GM12878 (cell line): ENCODE measurements at regions not wholly inside any gene's neighbourhood (a gene's known extent, or its start where the extent isn't known, plus 50 kb on each side); places are given as distances from the start of the nearest gene placed in this dataset.

ENCODE experiments used
- CREB1 ChIP-seq: IDR thresholded peaks from 2 replicates; pipeline ENCODE4 v1.6.1; 2012; ENCODE audit warnings: low read depth, mild to moderate bottlenecking, inconsistent platforms
- DPF2 ChIP-seq: fragments of 450-650 bp; IDR thresholded peaks from 2 replicates; pipeline ENCODE4 v1.6.1; 2017; ENCODE audit warnings: mild to moderate bottlenecking
- EGR1 ChIP-seq, 2 experiments: IDR thresholded peaks; 1 replicate in 1 of 2; 2 replicates in 1 of 2; pipeline ENCODE4 v1.6.1; 2011 to 2012; ENCODE audit warnings: low read depth in 2 of 2, low read length in 2 of 2, borderline replicate concordance in 1 of 2, mild to moderate bottlenecking in 1 of 2, moderate library complexity in 1 of 2
- EZH2 ChIP-seq: IDR thresholded peaks from 2 replicates; pipeline ENCODE4 v1.6.1; 2012; ENCODE audit warnings: low read depth, mild to moderate bottlenecking, control low read depth, inconsistent platforms, low read length, borderline replicate concordance; ENCODE audit not compliant: control insufficient read depth
- JUND ChIP-seq: IDR thresholded peaks from 2 replicates; pipeline ENCODE4 v1.6.1; 2012; ENCODE audit warnings: low read depth, mild to moderate bottlenecking, low read length, improper control_type of control experiment, moderate library complexity
- KDM1A ChIP-seq: fragments of 200-600 bp; sonication (generic); IDR thresholded peaks from 2 replicates; pipeline ENCODE4 v1.6.1; 2016; ENCODE audit warnings: borderline replicate concordance
- MYC ChIP-seq: IDR thresholded peaks from 2 replicates; pipeline ENCODE4 v1.6.1; 2011; ENCODE audit warnings: mild to moderate bottlenecking, low read length, moderate library complexity, inconsistent platforms; ENCODE audit not compliant: insufficient read depth, insufficient replicate concordance, insufficient read length, severe bottlenecking
- NR2C2 ChIP-seq: IDR thresholded peaks from 2 replicates; pipeline ENCODE4 v1.6.1; 2011; ENCODE audit warnings: borderline replicate concordance, low read depth; ENCODE audit not compliant: control insufficient read depth, insufficient read length
- POLR2A ChIP-seq: IDR thresholded peaks from 2 replicates; pipeline ENCODE4 v1.6.1; 2011; ENCODE audit warnings: low read depth, mild to moderate bottlenecking, low read length
- POLR2AphosphoS5 ChIP-seq: IDR thresholded peaks from 2 replicates; pipeline ENCODE4 v1.6.1; 2011; ENCODE audit warnings: mild to moderate bottlenecking, low read length, inconsistent platforms
- ZNF274 ChIP-seq: IDR thresholded peaks from one replicate; pipeline ENCODE4 v1.8.0; 2011; ENCODE audit not compliant: insufficient read length, insufficient read depth
- TF ChIP-seq, protein P1 (sequence below), 3 experiments: IDR thresholded peaks in 2 of 3; conservative IDR thresholded peaks in 1 of 3; 2 replicates each; pipeline ENCODE4 v1.5.1; 2011; ENCODE audit warnings: low read depth in 3 of 3, low read length in 3 of 3, mild to moderate bottlenecking in 3 of 3, control low read depth in 2 of 3, moderate library complexity in 2 of 3, inconsistent platforms in 1 of 3, mixed read lengths in 1 of 3; ENCODE audit not compliant: control insufficient read depth in 2 of 3, insufficient read depth in 1 of 3; ENCODE audit errors: extremely low read depth in 1 of 3
- TF ChIP-seq, protein P2 (sequence below): IDR thresholded peaks from 2 replicates; pipeline ENCODE4 v1.6.1; 2012; ENCODE audit warnings: low read depth, low read length, improper control_type of control experiment

DNA sequence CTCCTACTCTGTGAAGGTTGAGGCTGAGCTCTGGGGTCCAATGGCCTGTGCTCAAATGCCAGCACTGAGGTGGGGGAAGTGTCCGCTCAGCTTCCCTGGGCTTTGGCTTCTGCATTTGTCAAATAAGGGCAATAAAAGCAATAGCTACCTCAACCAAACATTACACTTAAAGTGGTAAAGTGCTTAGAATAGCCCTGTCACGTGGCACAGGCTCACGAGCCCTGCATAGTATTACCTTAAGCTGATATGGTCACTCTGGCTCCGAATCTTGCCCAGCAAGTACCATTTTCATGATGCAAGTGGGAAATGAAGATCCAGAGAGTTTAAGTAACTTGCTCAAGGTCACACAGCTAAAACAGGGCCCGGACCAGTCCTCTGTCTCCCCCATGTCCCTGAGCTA lies 451.1 kb upstream of the ZMIZ1 start:
- TF ChIP-seq, protein P1, sequence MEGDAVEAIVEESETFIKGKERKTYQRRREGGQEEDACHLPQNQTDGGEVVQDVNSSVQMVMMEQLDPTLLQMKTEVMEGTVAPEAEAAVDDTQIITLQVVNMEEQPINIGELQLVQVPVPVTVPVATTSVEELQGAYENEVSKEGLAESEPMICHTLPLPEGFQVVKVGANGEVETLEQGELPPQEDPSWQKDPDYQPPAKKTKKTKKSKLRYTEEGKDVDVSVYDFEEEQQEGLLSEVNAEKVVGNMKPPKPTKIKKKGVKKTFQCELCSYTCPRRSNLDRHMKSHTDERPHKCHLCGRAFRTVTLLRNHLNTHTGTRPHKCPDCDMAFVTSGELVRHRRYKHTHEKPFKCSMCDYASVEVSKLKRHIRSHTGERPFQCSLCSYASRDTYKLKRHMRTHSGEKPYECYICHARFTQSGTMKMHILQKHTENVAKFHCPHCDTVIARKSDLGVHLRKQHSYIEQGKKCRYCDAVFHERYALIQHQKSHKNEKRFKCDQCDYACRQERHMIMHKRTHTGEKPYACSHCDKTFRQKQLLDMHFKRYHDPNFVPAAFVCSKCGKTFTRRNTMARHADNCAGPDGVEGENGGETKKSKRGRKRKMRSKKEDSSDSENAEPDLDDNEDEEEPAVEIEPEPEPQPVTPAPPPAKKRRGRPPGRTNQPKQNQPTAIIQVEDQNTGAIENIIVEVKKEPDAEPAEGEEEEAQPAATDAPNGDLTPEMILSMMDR (IDR thresholded peaks at IDR 0.05 in 2 of 3, conservative IDR thresholded peaks at IDR 0.05 in 1 of 3; ENCODE audit: control insufficient read depth in 2 of 3, extremely low read depth in 1 of 3, insufficient read depth in 1 of 3, low read depth in 3 of 3, low read length in 3 of 3), result no peak
- TF ChIP-seq KDM1A (no peak), ZNF274 (no peak), DPF2 (no peak), NR2C2 (no peak), JUND (no peak), EGR1 (IDR thresholded peaks at IDR 0.05; ENCODE audit: borderline replicate concordance in 1 of 2, low read depth in 2 of 2, low read length in 2 of 2) (no peak), POLR2A (no peak), CREB1 (no peak), MYC (no peak), POLR2AphosphoS5 (no peak), EZH2 (no peak)
- TF ChIP-seq, protein P2, sequence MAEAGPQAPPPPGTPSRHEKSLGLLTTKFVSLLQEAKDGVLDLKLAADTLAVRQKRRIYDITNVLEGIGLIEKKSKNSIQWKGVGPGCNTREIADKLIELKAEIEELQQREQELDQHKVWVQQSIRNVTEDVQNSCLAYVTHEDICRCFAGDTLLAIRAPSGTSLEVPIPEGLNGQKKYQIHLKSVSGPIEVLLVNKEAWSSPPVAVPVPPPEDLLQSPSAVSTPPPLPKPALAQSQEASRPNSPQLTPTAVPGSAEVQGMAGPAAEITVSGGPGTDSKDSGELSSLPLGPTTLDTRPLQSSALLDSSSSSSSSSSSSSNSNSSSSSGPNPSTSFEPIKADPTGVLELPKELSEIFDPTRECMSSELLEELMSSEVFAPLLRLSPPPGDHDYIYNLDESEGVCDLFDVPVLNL, result no peak
